ENCODE measurements at regions not wholly inside any gene's neighbourhood (a gene's known extent, or its start where the extent isn't known, plus 50 kb on each side); places are given as distances from the start of the nearest gene placed in this dataset.

DNA sequence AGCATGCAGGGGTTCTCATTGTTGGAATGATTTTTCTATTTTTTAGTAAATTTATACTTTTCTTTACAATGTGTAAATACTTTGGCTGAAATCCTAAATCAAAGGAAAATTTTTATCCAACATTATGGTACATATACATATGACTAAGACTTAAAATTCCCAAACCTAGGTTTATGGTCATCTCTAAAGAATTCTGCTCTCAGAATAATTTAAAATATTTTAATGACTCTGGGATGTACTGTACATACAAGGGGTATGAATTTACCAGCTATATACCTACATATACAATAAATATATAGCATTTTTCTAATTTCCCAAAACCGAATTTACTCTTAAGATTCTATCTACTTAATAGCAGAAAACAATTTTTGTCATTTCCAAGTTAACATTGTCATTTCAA lies 137.9 kb upstream of the POU1F1 start:
- DNase-seq, result no peak

DNA sequence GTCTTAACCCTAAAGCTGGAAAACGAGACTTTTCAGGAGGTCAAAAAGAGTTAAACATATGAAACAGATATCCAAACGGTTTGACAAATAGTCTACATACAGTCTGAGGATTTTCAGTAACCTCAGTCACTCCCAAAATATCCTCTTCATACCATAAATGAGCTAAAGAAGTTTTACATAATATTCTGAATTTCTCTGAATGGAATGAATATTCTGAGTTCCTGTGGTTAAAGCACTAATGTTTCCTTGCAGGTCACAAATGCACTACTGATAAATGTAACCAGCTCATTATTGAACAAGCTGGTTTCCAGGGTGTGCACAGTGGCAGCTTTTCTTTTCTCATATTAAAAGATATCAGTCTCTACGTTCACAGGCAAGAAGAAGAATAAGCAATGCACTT lies 137.4 kb upstream of the POU1F1 start:
- no peak for DNase-seq

DNA sequence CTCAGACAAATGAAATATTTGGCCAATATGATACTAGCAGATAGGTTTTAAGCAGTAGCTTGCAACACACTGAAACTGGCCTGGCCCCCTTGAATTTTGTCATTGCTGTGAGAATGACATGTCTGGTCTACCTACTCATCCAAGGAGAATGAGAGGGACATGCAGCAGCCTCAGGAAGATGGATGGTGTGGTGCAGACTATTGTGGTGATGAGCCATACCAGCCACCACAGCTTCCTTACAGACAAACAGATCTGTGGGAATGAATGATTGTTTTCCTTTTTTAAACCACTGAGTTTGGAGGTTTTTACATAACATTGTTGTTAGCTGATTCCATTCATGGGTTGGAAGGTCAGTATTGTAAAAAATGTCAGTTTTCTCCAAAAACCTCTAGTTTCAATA lies 133.7 kb upstream of the POU1F1 start:
- DNase-seq, result no peak

DNA sequence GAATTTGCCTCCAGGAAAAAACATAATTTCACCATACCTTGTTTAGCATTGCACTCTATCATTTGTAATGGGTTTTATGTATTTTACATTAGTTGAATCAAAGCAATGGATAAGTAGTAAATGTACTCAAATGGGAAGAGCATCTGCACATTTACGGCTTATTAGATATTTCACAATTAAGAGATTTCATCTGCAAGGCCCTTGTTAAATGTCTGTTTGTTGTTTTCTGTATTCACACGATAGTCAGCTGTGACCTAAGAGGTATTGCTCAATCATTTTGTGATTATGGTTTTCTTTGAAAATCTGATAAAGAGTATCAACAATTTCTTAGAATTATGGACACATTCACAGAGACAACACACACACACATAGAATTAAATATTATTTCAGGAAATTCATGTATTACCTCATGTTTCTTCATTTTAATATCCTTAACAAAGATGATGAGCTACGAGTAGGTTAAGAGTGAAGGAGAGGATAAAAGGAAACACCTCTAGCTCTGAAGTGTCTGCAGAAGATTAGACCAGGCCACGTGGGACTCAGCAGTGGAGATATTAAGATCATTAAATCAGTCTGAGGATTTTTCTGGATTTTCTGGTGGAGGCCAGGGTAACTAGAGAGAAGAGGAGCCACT lies 121.9 kb upstream of the POU1F1 start:
- DNase-seq, result no peak

DNA sequence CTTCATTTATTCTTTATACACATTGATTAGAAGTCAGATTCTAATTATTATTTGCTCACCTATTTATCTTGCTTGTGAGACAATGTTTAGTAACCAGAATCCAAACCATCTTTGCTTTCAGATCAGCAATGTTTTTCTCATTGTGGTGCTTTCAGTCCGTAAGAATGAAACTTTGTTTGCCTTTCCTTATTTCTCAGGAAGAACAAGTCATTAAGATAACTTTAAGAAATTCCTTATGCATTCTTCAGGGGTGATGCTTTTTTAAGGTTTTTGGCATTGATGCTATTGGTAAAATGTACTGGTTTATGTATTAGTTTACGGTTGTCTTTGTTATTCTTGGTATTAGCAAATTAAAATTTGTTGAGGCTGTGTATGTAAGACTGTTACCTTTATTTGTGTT lies 120.8 kb upstream of the POU1F1 start:
- no peak for DNase-seq

DNA sequence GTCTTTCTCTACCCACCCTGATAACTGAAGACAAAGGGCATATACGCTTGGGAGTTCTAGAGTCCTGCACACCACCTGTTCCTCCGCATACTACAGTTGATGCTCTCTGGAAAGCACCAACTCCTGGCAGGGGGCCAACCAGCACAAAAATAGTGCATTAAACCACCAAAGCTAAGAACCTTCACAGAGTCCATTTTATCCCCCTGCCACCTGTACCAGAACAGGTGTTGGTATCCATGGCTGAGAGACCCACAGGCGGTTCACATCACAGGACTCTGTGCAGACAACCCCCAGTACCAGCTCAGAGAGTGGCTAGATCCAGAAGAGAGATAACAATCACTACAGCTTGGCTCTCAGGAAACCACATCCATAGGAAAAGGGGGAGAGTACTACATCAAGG lies 114.4 kb upstream of the POU1F1 start:
- no peak for DNase-seq

DNA sequence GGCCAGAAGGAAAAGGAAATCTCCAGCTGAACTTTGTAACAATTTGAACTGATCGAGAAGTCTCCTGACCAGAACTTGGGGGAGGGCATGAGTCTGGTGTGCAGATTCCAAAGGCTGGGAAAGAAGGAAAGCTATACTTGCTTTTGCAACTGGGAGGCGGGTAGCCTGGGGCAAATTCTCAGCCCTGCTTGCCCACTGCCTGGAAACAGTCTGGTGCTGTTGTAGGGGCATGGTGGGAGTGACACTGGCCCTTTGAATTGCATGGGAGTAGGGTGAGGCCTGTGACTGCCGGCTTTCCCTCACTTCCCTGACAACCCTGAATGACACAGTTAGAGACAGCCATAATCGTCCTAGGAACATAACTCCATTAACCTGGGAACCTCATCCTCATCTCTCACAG lies 114.0 kb upstream of the POU1F1 start:
- no peak for DNase-seq

DNA sequence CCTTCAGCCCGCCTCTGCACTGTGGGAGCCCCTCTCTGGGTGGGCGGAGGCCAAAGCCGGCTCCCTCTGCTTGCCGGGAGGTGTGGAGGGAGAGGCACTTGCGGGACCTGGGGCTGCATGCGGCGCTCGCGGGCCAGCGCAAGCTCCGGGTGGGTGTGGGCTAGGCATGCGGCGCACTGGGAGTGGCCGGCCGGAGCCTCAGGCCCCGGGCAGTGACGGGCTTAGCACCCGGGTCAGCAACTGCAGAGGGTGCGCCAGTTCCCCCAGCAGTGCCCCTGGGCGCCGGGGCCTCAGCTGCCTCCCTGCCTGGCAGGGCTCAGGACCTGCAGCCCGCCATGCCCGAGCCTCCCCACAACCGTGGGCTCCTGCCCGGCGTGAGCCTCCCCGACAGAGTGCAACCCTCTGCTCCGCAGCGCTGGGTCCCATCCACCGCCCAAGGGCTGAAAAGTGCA lies 98.9 kb upstream of the POU1F1 start:
- no peak for DNase-seq

DNA sequence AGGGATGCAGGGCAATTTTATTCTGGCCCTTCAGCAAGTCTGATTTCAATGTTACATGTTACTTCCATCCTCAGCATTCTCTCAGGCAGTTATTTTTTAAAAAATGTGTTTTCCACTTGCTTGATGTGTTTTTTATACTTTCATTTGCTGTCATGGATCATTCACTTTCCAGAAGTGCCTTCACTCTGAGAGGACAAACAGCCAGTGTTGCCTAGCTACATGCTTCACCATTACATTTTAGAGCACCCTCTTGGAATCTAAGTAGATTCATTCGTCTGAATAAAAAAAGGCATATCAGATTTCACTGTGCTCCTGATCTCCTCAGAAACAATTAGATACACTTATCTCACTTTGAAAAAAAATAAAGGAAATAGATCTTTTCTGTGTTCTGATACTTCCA lies 93.6 kb upstream of the POU1F1 start:
- no peak for DNase-seq

DNA sequence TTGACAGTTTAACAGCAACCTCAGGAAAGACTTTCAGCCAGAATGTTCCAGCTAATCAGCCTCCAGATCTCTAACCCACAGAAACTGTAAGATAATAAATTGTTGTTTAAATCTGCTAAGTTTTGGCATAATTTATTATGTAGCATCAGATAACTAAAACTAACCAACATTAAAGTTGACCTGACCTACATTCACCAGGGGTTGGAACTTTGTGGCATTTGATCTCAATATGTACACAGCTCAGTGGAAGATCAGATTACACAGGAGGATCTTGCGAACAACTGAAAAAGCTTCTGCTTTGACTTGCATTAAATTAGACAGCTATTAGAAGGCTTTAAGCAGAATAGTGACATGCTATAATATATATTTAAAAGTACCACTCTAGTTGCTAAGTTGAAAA lies 91.4 kb upstream of the POU1F1 start:
- DNase-seq, result no peak

DNA sequence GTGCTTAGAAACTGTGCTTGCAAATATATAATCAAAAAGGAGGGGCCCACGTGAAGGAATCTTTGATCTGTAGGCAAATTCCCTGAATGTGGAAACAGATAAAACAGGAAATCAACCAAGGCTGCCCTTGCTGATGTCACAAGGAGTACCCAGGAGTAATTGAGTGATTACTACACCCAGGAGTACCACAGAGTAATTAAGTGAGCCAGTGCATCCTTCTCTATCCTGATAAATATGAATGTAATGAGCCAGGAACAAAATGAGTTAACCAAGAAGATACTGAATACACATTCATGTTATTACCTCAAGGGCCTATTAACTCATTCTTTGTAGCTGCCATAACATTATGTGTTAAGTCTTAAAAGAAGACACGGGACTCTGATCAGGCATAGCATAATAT lies 87.3 kb upstream of the POU1F1 start:
- DNase-seq, result no peak

DNA sequence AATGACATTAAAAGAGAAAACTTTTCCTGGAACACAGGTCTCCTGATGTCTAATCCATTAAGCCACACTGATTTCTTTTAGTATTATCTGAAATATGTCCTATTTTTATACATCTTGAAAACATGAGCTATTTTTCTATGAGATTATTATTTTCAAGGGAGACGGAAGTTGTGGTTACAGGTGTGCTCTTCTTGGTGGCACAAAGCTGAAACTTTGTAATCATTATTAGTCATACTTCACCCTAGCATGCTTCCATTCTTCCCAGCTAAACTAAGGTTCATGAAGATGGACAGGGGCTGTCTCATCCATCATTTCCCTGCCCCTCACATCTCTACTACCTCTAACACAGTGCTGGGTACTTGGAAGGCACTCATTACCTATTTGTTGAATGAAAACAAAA lies 85.6 kb upstream of the POU1F1 start:
- no peak for DNase-seq

DNA sequence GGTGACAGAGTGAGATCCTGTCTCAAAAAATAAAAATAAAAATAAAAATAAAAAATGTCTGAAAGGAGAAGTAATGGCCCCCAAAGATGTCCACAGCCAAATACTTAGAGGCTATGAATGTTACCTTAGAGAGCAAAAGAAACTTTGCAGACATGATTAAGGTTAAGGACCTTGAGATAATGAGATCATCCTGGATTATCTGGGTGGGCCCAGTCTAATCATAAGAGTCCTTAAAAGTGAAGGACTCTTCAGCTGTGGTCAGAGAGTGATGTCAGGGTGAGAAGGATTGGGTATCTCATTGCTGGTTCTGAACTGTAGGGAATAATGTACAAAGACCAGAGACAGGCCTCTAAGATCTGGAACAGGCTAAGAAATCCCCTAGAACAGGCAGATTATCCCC lies 84.9 kb upstream of the POU1F1 start:
- no peak for DNase-seq

DNA sequence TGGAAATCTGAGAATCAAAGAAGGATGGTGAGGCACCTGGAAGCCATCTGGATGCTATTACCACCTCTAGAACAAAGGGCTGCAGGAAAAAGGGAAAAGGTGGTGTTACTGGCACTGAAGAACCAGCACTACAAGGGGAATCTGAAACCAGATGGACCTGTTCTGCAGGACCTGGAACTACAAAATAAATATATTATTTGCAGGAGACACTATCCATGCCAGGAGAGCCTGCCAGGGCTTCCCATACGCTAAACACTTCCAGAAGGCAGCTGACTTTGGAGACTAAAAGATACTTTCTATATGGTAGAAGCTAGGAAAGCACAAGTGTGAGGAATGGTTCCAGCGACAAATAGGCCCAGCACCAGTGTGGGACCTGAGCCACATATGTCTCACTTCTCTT lies 83.4 kb upstream of the POU1F1 start:
- DNase-seq, result no peak

DNA sequence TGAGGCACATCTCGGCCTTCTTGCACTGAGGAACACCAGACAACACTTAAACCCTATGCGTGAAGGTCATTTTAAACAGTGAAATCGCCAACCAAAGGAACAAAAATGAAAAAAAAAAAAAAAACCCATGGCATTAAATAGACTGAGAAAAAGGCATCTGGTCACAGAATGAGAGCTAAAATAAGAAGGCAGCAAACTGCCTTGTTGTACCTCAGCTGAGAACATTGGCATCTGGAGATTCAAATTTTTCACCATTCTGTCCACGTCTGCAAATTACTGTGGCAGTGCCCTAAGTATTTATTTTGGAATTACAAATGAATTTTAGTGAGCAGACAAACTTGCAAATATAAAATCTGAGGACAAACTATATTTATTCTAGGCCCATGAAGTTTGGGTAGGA lies 82.6 kb upstream of the POU1F1 start:
- DNase-seq, result no peak

DNA sequence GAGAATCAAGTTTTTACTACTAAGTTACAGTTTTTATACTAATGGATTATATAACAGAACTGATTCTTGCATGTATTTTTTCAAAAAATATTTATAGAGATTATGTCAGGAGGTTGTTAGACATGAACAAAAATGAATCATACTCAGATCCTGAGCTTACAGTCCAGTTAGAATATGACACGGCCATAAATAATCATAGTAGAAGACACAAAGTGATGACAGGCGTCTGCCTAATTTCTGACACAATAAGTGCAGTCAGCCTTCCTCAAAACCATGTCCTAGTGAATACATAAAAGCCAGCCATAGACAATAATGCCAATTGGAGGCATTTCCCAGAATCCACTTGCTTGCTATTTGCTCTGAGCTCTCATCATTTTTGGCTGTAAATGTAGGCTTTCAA lies 81.7 kb upstream of the POU1F1 start:
- no peak for DNase-seq

DNA sequence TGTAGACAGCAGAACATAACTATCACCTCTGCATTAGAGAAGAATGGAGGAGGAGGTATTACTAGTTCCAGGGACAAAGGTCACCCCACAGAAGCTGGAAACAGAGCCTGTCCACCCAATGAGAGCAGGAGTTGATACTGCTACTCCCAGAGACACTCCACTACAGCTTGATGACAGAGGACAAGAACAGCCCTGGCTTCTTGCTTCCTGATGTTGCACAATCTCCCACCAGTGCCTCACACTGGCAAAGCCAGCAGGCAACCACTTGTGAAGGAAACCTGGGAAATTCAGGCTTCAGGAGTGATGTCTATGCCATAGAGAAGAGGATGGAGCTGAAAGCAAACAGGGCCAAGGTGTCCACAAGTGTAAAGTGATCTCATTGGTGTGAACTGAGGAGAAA lies 78.0 kb upstream of the POU1F1 start:
- no peak for DNase-seq

DNA sequence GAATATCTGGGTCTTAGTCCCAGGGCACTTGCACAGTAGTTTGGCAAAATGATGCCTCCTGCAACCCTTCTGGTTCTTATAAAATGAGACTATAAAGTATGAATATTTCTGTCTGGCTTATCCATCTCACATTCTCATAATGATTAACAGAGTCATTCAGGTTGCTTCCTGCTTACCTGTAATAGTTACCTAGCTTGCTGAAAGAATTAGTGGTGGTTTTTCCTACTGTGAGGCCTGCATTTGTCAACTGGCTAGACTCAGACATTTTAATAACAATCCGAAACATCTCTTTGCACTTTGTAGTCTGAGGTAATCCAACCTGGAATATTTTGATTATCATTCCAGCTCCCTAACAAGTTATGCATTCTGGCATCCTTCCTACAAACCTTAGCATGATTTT lies 75.6 kb upstream of the POU1F1 start:
- DNase-seq, result no peak

DNA sequence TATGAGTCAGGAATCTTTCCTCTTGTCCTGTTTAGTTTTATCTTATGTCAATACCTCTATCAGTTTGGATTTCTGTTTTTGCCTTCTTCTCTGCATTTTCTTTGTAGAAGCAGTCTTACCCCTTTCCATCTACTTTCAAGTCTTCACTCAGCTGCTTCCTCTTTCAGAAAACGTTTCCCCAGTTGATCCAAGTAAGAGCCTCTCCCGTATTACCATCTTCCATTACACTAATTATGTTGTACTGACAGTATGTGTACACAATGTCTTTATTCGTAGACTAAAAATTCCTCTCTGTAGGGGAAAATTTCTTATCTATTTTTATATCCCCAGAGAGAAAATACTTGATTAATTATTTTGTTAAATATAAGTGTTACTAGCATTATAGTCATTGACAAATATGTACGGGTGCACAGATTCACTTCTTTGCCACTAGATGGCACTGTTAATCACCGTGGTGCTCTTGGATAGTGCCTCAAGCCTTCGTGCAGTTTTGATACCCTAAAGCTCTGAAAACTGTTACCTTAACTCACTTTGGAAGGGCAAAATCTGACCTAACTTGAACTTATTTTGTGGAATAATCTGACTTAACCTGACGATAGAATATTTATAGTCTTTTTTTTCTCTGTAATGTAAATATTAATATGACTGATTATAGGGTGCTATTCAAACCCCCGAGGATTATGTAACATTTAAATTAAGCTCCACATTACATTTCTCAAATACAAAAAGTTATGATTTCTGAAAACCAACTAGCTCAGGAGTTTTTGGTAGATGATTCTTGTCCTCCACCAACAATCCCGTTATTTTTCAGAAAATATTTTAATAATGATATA lies 74.2 kb upstream of the POU1F1 start:
- DNase-seq, result peak in 1 of 2 donors; percentile 23

DNA sequence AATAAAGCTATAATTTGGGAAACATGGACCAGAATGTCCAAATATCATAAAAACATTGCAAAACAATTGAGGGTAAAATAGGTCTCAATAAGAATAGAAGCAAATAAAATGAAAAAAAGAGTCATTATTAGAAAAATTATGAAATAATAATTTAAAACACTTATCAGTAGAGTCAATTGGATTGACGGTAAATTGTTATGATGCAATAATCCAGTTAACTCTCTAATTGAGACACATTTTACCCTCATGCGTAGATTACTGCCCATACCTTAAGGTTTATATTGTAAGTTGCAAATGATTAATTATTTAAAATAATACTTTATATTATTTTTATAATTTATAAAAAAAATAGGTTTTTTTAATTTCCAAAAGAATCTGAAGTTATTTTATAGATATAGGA lies 73.4 kb upstream of the POU1F1 start:
- no peak for DNase-seq

DNA sequence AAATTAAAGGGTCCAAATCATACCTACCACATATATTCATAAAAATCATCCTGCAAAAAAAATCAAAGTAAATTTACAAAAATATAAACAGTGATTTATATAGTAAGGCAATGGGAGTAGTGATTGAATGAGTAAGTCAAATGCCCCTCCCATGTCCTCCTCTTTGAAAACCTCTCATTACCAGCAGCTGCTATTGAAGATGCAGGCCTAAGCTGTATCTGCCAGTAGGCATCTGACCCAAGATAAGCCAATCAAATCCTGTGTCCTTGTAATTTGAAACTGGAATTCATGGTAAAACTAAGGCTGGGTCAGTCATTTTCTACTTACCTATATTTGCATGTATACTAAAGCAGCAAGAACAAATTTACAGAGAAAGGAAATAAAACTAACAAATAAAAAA lies 60.4 kb upstream of the POU1F1 start:
- DNase-seq, result no peak

DNA sequence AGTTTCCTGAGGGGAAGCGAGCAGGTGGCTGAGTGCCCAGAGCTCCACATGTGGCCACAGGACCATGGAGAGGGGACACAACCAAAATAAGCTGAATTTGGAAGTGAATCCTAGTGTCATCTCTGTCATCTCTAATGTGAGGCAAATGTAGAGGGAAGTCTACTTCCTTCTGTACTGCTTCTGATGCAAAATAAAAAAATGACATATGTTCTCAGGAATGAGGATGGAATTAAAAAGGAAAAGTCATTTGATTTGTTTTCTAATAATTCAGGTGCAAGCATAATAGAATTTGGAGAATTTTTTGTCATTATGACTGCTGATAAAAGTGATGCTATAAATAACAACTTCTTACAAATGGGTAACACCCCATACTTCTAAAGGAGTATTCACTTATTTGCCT lies 59.5 kb upstream of the POU1F1 start:
- no peak for DNase-seq

DNA sequence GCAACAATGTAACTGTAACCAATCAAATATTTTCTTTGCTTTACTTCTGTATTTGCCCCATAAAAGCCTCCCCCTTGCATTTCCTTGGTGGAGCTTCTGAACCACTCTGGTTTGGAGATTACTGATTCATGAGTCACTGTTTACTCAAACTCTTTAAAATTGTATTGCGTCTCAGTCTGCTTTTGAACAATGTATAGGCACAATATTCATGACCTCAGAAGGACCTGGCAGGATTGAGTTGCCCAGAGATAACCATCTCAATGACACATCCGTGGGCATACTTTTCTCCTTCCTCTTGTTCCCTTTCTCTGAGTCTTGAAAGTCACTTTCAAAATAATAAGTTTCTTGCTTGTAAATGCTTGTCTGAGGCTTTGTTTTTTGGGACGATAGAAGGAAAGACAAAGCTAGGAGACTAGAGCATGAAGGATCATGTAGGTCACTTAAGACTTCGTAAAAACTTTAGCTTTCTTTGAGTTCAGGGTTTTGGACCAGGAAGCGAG lies 57.1 kb upstream of the POU1F1 start:
- no peak for DNase-seq

DNA sequence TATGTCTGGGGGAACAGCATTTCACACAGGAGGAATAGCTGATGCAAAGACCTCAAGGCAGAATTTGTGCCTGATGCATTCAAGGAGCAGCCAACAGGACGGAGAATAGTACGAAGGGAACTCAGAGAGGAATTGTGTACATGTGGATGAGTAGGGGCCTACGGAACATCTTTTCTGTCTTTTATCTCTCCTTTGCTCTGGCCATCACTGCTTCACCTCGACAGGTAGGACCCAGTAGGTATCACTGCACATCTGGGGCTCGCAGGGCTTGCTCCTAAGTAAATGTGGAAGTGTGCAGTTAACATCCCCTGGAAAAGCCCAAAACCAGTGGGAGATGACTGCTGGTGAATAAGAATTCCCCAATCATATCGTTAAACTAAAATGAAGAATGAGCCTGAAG lies 56.4 kb upstream of the POU1F1 start:
- no peak for DNase-seq
